Right ventricle myocardium superior (tissue), 1 donor: ENCODE measurements at regions not wholly inside any gene's neighbourhood (a gene's known extent, or its start where the extent isn't known, plus 50 kb on each side); places are given as distances from the start of the nearest gene placed in this dataset.
"Not testable (repeated sequence)": the region's sequence is repeated elsewhere in the genome, so short reads cannot be mapped to it uniquely, and the experiment has no call there.

Experiments used
- ATAC-seq: fragments of 200-7000 bp; cut with Tn5 transposase; one replicate; pipeline ENCODE4 v1.9.1; 2020; ENCODE audit warnings: mild to moderate bottlenecking; ENCODE audit not compliant: poor library complexity
- DNase-seq: peaks from one replicate; pipeline ENCODE4 v3.0.0-alpha.2; 2020
- intact Hi-C: fragments of 100-400 bp; cut with DNase I; formaldehyde crosslinking; loops from one replicate; pipeline ENCODE4 v1.11.2; 2022
- donor health status: DM: no; HTN: yes; CAD: no; lungs with severe emphysema.

GRCh38 chr16:65737831-65738230 is 616.0 kb upstream of the CDH11 start:
- no peak for DNase-seq
- no peak for ATAC-seq
- intact Hi-C loops, result no loop called here

GRCh38 chr16:65735615-65736014 is 613.8 kb upstream of the CDH11 start:
- intact Hi-C loops, DNase-seq, ATAC-seq: not testable (repeated sequence)

- DNase-seq (no peak), ATAC-seq (no peak)
- intact Hi-C loops, result no loop called here
These were observed 611.9 kb upstream of the CDH11 start for GRCh38 chr16:65733721-65734120.

GRCh38 chr16:65731833-65732232 is 610.0 kb upstream of the CDH11 start:
- DNase-seq (no peak), ATAC-seq (no peak)
- intact Hi-C loops, result no loop called here

GRCh38 chr16:65728652-65729051 is 606.8 kb upstream of the CDH11 start:
- intact Hi-C loops, result no loop called here
- ATAC-seq (no peak), DNase-seq (no peak)

GRCh38 chr16:65728167-65728566 is 606.3 kb upstream of the CDH11 start:
- ATAC-seq, result no peak
- DNase-seq, result no peak
- intact Hi-C loops, result no loop called here

GRCh38 chr16:65727534-65728137 is 605.8 kb upstream of the CDH11 start:
- ATAC-seq (no peak), DNase-seq (no peak)
- intact Hi-C loops, result no loop called here

GRCh38 chr16:65725156-65725845 is 603.4 kb upstream of the CDH11 start:
- DNase-seq (no peak), ATAC-seq (no peak)
- intact Hi-C loops, result no loop called here

- intact Hi-C loops, result no loop called here
- no peak for ATAC-seq
- DNase-seq, result no peak
These were observed 600.6 kb upstream of the CDH11 start for GRCh38 chr16:65722429-65722828.

- ATAC-seq (no peak), DNase-seq (no peak)
- intact Hi-C loops, result no loop called here
These were observed 596.0 kb upstream of the CDH11 start for GRCh38 chr16:65717846-65718245.

- ATAC-seq (no peak), DNase-seq (no peak)
- intact Hi-C loops, result no loop called here
These were observed 595.2 kb upstream of the CDH11 start for GRCh38 chr16:65716737-65717700.

- DNase-seq, result no peak
- no peak for ATAC-seq
- intact Hi-C loops, result no loop called here
These were observed 591.4 kb upstream of the CDH11 start for GRCh38 chr16:65713181-65713808.

GRCh38 chr16:65710107-65710506 is 588.2 kb upstream of the CDH11 start:
- intact Hi-C loops, result no loop called here

GRCh38 chr16:65704866-65705265 is 583.0 kb upstream of the CDH11 start:
- ATAC-seq (no peak), DNase-seq (no peak)
- intact Hi-C loops, result no loop called here

More at GRCh38 chr16:65710107-65710506, 588.2 kb upstream of the CDH11 start:
- DNase-seq, result no peak
- ATAC-seq, result no peak

- ATAC-seq (no peak), DNase-seq (no peak)
- intact Hi-C loops, result no loop called here
These were observed 581.0 kb upstream of the CDH11 start for GRCh38 chr16:65702707-65703402.

GRCh38 chr16:65700596-65700995 is 578.7 kb upstream of the CDH11 start:
- DNase-seq (no peak), ATAC-seq (no peak)
- intact Hi-C loops, result no loop called here

- ATAC-seq (no peak), DNase-seq (no peak)
- intact Hi-C loops, result no loop called here
These were observed 577.0 kb upstream of the CDH11 start for GRCh38 chr16:65698791-65699321.

- intact Hi-C loops, result no loop called here
- DNase-seq (no peak), ATAC-seq (no peak)
These were observed 575.7 kb upstream of the CDH11 start for GRCh38 chr16:65697521-65697920.
